ENCODE measurements at regions not wholly inside any gene's neighbourhood (a gene's known extent, or its start where the extent isn't known, plus 50 kb on each side); places are given as distances from the start of the nearest gene placed in this dataset.

DNA sequence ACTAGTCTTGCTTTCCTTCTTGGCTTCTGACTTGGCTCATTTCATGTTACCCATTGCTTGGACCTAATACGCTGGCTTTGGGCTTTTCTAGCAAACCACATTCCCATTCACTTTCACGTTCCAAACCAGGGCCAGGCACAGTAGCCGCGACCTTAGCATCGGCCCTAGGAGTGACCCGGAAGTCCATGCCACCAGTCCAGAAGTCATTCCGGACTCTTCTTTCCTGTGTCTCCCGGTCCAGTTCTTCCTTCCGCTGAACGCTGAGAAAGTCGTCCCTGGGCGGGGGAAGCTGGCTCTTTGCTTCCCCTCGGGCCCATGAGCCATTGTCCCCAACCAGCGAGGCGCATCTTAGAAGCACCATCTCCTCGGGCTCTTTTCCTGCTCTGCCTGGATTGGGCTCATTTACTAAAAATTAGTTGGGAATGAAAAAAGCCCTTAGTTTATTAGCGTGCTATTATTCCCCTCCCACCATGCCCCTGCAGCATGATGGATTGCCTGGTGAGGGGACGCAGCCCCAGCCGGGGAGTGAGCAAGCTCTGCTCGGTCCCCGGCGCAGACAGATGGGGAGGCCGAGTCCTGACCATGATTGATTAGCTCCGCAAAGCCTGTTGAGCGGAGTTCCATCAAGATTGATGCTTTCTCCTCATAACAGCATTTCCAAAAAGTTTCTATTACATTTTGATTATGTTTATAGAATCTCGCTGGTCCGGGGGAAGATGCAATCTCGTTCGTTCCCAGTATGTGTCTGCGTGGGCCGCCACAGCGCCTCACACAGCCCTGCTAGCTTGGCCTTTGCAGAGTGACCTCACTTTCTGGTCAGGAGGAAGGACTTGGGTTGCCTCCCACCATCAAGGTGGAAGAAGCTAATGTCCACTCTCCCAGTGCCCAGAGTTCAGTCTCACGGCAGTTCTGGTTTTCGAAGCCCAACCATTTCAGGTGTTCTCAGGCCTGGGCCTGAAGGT is 115.1 kb upstream of the TOP1 start:
- intact Hi-C loops (cut with DNase I, micrococcal nuclease), result no loop called here
- peaks cover 0 to 18% of the 10 kb centered on the region in 2 experiments for H3K9me3 ChIP-seq (ENCODE audit: control insufficient read depth in 1 of 2, insufficient read depth in 1 of 2, low read length in 2 of 2)
- POLR2A ChIA-PET, result no interaction called here
- no peak overlapping the region for H3K27ac Mint-ChIP-seq
- H3K4me3 Mint-ChIP-seq, result no peak overlapping the region
- no peak overlapping the region for H3K27ac ChIP-seq (ENCODE audit: low read depth in 1 of 2, low read length in 2 of 2)
- no peaks in the 10 kb centered on the region for H3K36me3 ChIP-seq (ENCODE audit: insufficient read depth, low read length)
- no peak overlapping the region for H3K4me3 ChIP-seq (ENCODE audit: low read length)
- H3K36me3 Mint-ChIP-seq (ENCODE audit: low read depth), result no peaks in the 10 kb centered on the region
- H3K4me1 Mint-ChIP-seq (ENCODE audit: low read depth), result no peaks in the 10 kb centered on the region
- DNase-seq (no peak), ATAC-seq (ENCODE audit: poor library complexity) (no peak)
- no peaks in the 10 kb centered on the region for H3K27me3 Mint-ChIP-seq
- TF ChIP-seq, protein P1, sequence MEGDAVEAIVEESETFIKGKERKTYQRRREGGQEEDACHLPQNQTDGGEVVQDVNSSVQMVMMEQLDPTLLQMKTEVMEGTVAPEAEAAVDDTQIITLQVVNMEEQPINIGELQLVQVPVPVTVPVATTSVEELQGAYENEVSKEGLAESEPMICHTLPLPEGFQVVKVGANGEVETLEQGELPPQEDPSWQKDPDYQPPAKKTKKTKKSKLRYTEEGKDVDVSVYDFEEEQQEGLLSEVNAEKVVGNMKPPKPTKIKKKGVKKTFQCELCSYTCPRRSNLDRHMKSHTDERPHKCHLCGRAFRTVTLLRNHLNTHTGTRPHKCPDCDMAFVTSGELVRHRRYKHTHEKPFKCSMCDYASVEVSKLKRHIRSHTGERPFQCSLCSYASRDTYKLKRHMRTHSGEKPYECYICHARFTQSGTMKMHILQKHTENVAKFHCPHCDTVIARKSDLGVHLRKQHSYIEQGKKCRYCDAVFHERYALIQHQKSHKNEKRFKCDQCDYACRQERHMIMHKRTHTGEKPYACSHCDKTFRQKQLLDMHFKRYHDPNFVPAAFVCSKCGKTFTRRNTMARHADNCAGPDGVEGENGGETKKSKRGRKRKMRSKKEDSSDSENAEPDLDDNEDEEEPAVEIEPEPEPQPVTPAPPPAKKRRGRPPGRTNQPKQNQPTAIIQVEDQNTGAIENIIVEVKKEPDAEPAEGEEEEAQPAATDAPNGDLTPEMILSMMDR (IDR thresholded peaks at IDR 0.05), result no peak
- no peaks in the 10 kb centered on the region for H3K27me3 ChIP-seq (ENCODE audit: control insufficient read depth in 1 of 2, insufficient read depth in 2 of 2, low read length in 2 of 2)
- H3K9me3 Mint-ChIP-seq, result peaks cover 3% of the 10 kb centered on the region
- CTCF ChIA-PET, result no interaction called here
- no peaks in the 10 kb centered on the region for H3K4me1 ChIP-seq (ENCODE audit: insufficient read depth, low read length)

DNA sequence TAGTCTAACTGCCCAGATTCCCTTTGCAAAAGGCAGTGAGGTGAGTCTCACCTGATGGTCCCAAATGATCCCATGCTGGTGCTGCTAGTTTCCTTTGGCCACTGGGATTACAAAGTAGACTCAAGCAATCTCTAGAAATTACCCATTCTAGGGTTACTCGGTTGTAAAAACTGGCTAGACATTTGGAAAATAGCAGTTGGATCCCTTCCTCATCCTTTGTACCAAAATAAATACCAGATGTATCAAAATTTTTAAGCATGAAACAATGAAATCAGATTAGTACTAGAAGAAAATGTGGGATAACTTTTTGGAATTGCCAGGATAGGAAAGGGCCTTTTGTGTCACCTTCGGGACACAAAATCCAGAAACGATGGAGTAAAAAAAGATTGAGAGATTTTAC is 112.9 kb upstream of the TOP1 start:
- TF ChIP-seq, protein P1 (IDR thresholded peaks at IDR 0.05), result no peak
- ChIA-PET POLR2A (no interaction called here), CTCF (no interaction called here)
- Mint-ChIP-seq H3K4me1 (ENCODE audit: low read depth) (no peaks in the 10 kb centered on the region), H3K4me3 (no peak overlapping the region), H3K36me3 (ENCODE audit: low read depth) (no peaks in the 10 kb centered on the region), H3K9me3 (peaks cover 3% of the 10 kb centered on the region), H3K27me3 (no peaks in the 10 kb centered on the region), H3K27ac (no peak overlapping the region)
- H3K36me3 ChIP-seq (ENCODE audit: insufficient read depth, low read length), result no peaks in the 10 kb centered on the region
- no peak overlapping the region for H3K27ac ChIP-seq (ENCODE audit: low read depth in 1 of 2, low read length in 2 of 2)
- intact Hi-C loops (cut with DNase I, micrococcal nuclease), result no loop called here
- H3K4me1 ChIP-seq (ENCODE audit: insufficient read depth, low read length), result no peaks in the 10 kb centered on the region
- no peak overlapping the region for H3K4me3 ChIP-seq (ENCODE audit: low read length)
- H3K9me3 ChIP-seq (ENCODE audit: control insufficient read depth in 1 of 2, insufficient read depth in 1 of 2, low read length in 2 of 2), result peaks cover 0 to 12% of the 10 kb centered on the region in 2 experiments
- no peak for DNase-seq
- no peak for ATAC-seq (ENCODE audit: poor library complexity)
- no peaks in the 10 kb centered on the region for H3K27me3 ChIP-seq (ENCODE audit: control insufficient read depth in 1 of 2, insufficient read depth in 2 of 2, low read length in 2 of 2)

DNA sequence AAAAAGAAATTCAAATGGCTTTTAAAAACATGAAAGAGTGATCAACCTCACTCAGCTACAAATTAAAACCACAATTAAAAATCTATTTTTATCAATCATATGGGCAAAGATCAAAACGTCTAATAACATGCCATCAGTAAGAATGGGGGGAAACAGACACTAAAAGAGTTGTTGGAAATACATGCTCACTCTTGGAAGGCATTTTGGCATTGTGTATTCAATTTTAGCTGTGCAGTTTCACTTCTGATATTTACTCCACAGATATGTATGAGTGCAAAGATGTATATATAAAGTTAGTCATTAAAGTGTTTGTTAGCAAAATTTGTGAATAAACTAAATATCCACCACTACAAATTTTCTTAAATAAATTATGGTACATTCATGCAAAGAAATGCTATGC is 112.3 kb upstream of the TOP1 start:
- Mint-ChIP-seq H3K9me3 (peaks cover 3% of the 10 kb centered on the region), H3K4me1 (ENCODE audit: low read depth) (no peaks in the 10 kb centered on the region), H3K27ac (no peak overlapping the region), H3K27me3 (no peaks in the 10 kb centered on the region), H3K4me3 (no peak overlapping the region), H3K36me3 (ENCODE audit: low read depth) (no peaks in the 10 kb centered on the region)
- no peaks in the 10 kb centered on the region for H3K4me1 ChIP-seq (ENCODE audit: insufficient read depth, low read length)
- intact Hi-C loops (cut with DNase I, micrococcal nuclease), result no loop called here
- H3K9me3 ChIP-seq (ENCODE audit: control insufficient read depth in 1 of 2, insufficient read depth in 1 of 2, low read length in 2 of 2), result peaks cover 0 to 7% of the 10 kb centered on the region in 2 experiments
- TF ChIP-seq, protein P1 (IDR thresholded peaks at IDR 0.05), result no peak
- DNase-seq (no peak), ATAC-seq (ENCODE audit: poor library complexity) (no peak)
- no peaks in the 10 kb centered on the region for H3K36me3 ChIP-seq (ENCODE audit: insufficient read depth, low read length)
- H3K27me3 ChIP-seq (ENCODE audit: control insufficient read depth in 1 of 2, insufficient read depth in 2 of 2, low read length in 2 of 2), result no peaks in the 10 kb centered on the region
- H3K27ac ChIP-seq (ENCODE audit: low read depth in 1 of 2, low read length in 2 of 2), result no peak overlapping the region
- H3K4me3 ChIP-seq (ENCODE audit: low read length), result no peak overlapping the region
- CTCF ChIA-PET, result no interaction called here
- POLR2A ChIA-PET, result no interaction called here

All from CD4-positive, alpha-beta T cell (primary cell).